ENCODE measurements at regions not wholly inside any gene's neighbourhood (a gene's known extent, or its start where the extent isn't known, plus 50 kb on each side); places are given as distances from the start of the nearest gene placed in this dataset.

GRCh38 chr22:49040754-49041467, 786.8 kb downstream of the BRD1 start:
- TF ChIP-seq CTCF (IDR thresholded peaks at IDR 0.05 in 2 of 3, conservative IDR thresholded peaks at IDR 0.05 in 1 of 3; ENCODE audit: borderline replicate concordance in 1 of 3, insufficient read depth in 1 of 3, low read depth in 2 of 3, low read length in 2 of 3): no peak
- TF ChIP-seq REST (IDR thresholded peaks at IDR 0.05; ENCODE audit: low read depth): no peak
- TF ChIP-seq MAX (IDR thresholded peaks at IDR 0.05): no peak
- no peak for TF ChIP-seq ATF3 (IDR thresholded peaks at IDR 0.05)
- TF ChIP-seq POLR2AphosphoS5 (IDR thresholded peaks at IDR 0.05; ENCODE audit: low read depth, low read length): no peak
